ENCODE measurements at regions not wholly inside any gene's neighbourhood (a gene's known extent, or its start where the extent isn't known, plus 50 kb on each side); places are given as distances from the start of the nearest gene placed in this dataset.

- TF ChIP-seq E2F4 (IDR thresholded peaks at IDR 0.05; ENCODE audit: low read depth, low read length) = no peak
- TF ChIP-seq POLR2A (IDR thresholded peaks at IDR 0.05; ENCODE audit: low read depth, low read length) = no peak
- TF ChIP-seq CTCF (IDR thresholded peaks at IDR 0.05 in 2 of 3, conservative IDR thresholded peaks at IDR 0.05 in 1 of 3; ENCODE audit: control insufficient read depth in 2 of 3, extremely low read depth in 1 of 3, insufficient read depth in 1 of 3, low read depth in 3 of 3, low read length in 3 of 3) = no peak
- no peak for TF ChIP-seq EZH2 (IDR thresholded peaks at IDR 0.05; ENCODE audit: borderline replicate concordance, control insufficient read depth, low read depth, low read length)
- TF ChIP-seq MAX (IDR thresholded peaks at IDR 0.05; ENCODE audit: low read depth, low read length) = no peak
These were observed 194.2 kb upstream of the MEX3C start for GRCh38 chr18:51391731-51392130.

All from GM12878 (cell line).